WTC11 (cell line): ENCODE measurements at regions not wholly inside any gene's neighbourhood (a gene's known extent, or its start where the extent isn't known, plus 50 kb on each side); places are given as distances from the start of the nearest gene placed in this dataset.

Experiments
- ATAC-seq: fragments of 200-7000 bp; cut with Tn5 transposase; 2 replicates; pipeline ENCODE4 v1.10.0; 2021; ENCODE audit warnings: mild to moderate bottlenecking, moderate library complexity
- CTCF ChIA-PET: fragments of 300-600 bp; sonication (Branson Sonifier 250); formaldehyde crosslinking; loops from one replicate; lab custom pipeline; 2021; ENCODE audit warnings: antibody characterized with exemption; lab: Charles Lee
- POLR2A ChIA-PET: fragments of 350-600 bp; sonication (Branson Sonifier 250); formaldehyde crosslinking; loops from one replicate; lab custom pipeline; 2021; ENCODE audit warnings: antibody characterized with exemption; lab: Charles Lee
- DNase-seq: peaks from one replicate; pipeline ENCODE4 v3.0.0; 2021; ENCODE audit warnings: low spot score
- H3K27ac Mint-ChIP-seq: 2 replicates; pipeline ENCODE4 v1.8.0; 2021; ENCODE audit warnings: mixed read lengths
- H3K27me3 Mint-ChIP-seq: 2 replicates; pipeline ENCODE4 v1.8.0; 2021; ENCODE audit warnings: low read depth, mild to moderate bottlenecking, moderate library complexity, mixed read lengths
- H3K36me3 Mint-ChIP-seq: 2 replicates; pipeline ENCODE4 v1.8.0; 2021; ENCODE audit warnings: mixed read lengths
- H3K4me1 Mint-ChIP-seq: 2 replicates; pipeline ENCODE4 v1.8.0; 2022; ENCODE audit warnings: mixed read lengths
- H3K4me3 Mint-ChIP-seq: 2 replicates; pipeline ENCODE4 v1.8.0; 2021; ENCODE audit warnings: mild to moderate bottlenecking, moderate library complexity, mixed read lengths
- H3K9me3 Mint-ChIP-seq: 2 replicates; pipeline ENCODE4 v1.8.0; 2021; ENCODE audit warnings: mixed read lengths
- ATF1 ChIP-seq: sonication (generic); formaldehyde crosslinking; IDR thresholded peaks from 2 replicates; pipeline ENCODE4 v1.8.1; 2023; ENCODE audit warnings: mild to moderate bottlenecking, moderate library complexity, missing genetic modification reagents
- CDX4 ChIP-seq: fragments of 250-450 bp; sonication (Bioruptor Pico); IDR thresholded peaks from 2 replicates; pipeline ENCODE4 v1.9.0; 2021; ENCODE audit warnings: moderate library complexity, mild to moderate bottlenecking, inconsistent platforms, borderline replicate concordance
- CREB1 ChIP-seq: sonication (generic); formaldehyde crosslinking; IDR thresholded peaks from 2 replicates; pipeline ENCODE4 v1.8.0; 2023; ENCODE audit warnings: mild to moderate bottlenecking, missing genetic modification reagents
- ELF4 ChIP-seq: sonication (generic); formaldehyde crosslinking; IDR thresholded peaks from 2 replicates; pipeline ENCODE4 v1.8.1; 2022; ENCODE audit warnings: low read depth, mild to moderate bottlenecking, moderate library complexity, missing genetic modification reagents
- FOXJ3 ChIP-seq: sonication (generic); formaldehyde crosslinking; IDR thresholded peaks from 2 replicates; pipeline ENCODE4 v1.9.0; 2021; ENCODE audit warnings: missing genetic modification reagents, mild to moderate bottlenecking, borderline replicate concordance
- KAT7 ChIP-seq: sonication (generic); formaldehyde crosslinking; IDR thresholded peaks from 2 replicates; pipeline ENCODE4 v1.8.1; 2023; ENCODE audit warnings: missing genetic modification reagents, mild to moderate bottlenecking, borderline replicate concordance
- MXD4 ChIP-seq: fragments of 250-450 bp; sonication (Bioruptor Pico); IDR thresholded peaks from 2 replicates; pipeline ENCODE4 v1.8.0; 2021; ENCODE audit warnings: mild to moderate bottlenecking, moderate library complexity, borderline replicate concordance
- STAT6 ChIP-seq: sonication (generic); formaldehyde crosslinking; conservative IDR thresholded peaks from 2 replicates; pipeline ENCODE4 v1.8.1; 2023; ENCODE audit warnings: mild to moderate bottlenecking, low read depth, missing genetic modification reagents, moderate library complexity
- ZNF281 ChIP-seq: sonication (generic); formaldehyde crosslinking; IDR thresholded peaks from 2 replicates; pipeline ENCODE4 v1.8.0; 2023; ENCODE audit warnings: mild to moderate bottlenecking, missing genetic modification reagents
- ZNF512 ChIP-seq: sonication (generic); formaldehyde crosslinking; IDR thresholded peaks from 2 replicates; pipeline ENCODE4 v1.8.1; 2022; ENCODE audit warnings: missing genetic modification reagents, borderline replicate concordance
- ZNF671 ChIP-seq: fragments of 250-450 bp; sonication (Bioruptor Pico); IDR thresholded peaks from 2 replicates; pipeline ENCODE4 v1.8.0; 2021; ENCODE audit warnings: mild to moderate bottlenecking
- TF ChIP-seq, protein P1 (sequence below): sonication (generic); formaldehyde crosslinking; IDR thresholded peaks from 2 replicates; pipeline ENCODE4 v1.8.1; 2023; ENCODE audit warnings: mild to moderate bottlenecking, missing genetic modification reagents
- TF ChIP-seq, protein P2 (sequence below): sonication (generic); formaldehyde crosslinking; IDR thresholded peaks from 2 replicates; pipeline ENCODE4 v1.8.0; 2022; ENCODE audit warnings: mild to moderate bottlenecking, missing genetic modification reagents
- TF ChIP-seq, protein P3 (sequence below): sonication (generic); formaldehyde crosslinking; IDR thresholded peaks from 2 replicates; pipeline ENCODE4 v1.8.1; 2023; ENCODE audit warnings: mild to moderate bottlenecking, moderate library complexity, missing genetic modification reagents
- TF ChIP-seq, protein P4 (sequence below): sonication (generic); formaldehyde crosslinking; conservative IDR thresholded peaks from 2 replicates; pipeline ENCODE4 v1.8.1; 2022; ENCODE audit warnings: mild to moderate bottlenecking, missing genetic modification reagents

- TF ChIP-seq CDX4 (CRISPR knock-in tag): no peak
- TF ChIP-seq, protein P1, sequence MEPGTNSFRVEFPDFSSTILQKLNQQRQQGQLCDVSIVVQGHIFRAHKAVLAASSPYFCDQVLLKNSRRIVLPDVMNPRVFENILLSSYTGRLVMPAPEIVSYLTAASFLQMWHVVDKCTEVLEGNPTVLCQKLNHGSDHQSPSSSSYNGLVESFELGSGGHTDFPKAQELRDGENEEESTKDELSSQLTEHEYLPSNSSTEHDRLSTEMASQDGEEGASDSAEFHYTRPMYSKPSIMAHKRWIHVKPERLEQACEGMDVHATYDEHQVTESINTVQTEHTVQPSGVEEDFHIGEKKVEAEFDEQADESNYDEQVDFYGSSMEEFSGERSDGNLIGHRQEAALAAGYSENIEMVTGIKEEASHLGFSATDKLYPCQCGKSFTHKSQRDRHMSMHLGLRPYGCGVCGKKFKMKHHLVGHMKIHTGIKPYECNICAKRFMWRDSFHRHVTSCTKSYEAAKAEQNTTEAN: no peak
These were observed 119.6 kb upstream of the RUNX1 start (continued) for GRCh38 chr21:35168735-35169134.

DNA sequence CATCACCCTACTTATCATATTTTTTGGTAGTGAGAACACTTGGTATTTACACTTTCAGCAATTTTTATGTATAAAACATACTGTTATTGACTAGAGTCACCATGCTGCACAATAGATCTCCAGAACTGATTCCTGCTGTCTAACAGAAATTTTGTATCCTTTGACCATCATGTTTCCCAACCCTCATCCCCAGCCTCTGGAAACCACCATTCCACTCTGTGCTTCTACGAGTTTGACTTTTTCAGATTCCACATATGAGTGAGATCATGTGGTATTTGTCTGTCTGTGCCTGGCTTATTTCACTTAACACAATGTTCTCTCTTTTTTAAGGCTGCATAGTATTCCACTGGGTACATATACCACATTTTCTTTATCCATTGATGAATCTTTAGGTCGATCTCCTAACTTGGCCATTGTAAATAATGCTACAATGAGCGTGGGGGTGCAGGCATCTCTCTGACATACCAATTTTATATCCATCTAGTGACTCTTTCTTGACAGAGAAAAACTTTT, 115.9 kb upstream of the RUNX1 start:
- ChIA-PET POLR2A (no interaction called here), CTCF (no interaction called here)
- peaks cover 25% of the 10 kb centered on the region for H3K9me3 Mint-ChIP-seq
- H3K4me1 Mint-ChIP-seq: peaks cover 31% of the 10 kb centered on the region
- H3K4me3 Mint-ChIP-seq: no peak overlapping the region
- peaks cover 2% of the 10 kb centered on the region; the same call in 1 of the 2 replicates for H3K27me3 Mint-ChIP-seq
- peaks cover 6% of the 10 kb centered on the region for H3K36me3 Mint-ChIP-seq
- H3K27ac Mint-ChIP-seq: no peak overlapping the region
- ATAC-seq: no peak
- no peak for DNase-seq
- no peak for TF ChIP-seq ZNF281 (CRISPR knock-in tag)
- TF ChIP-seq ATF1 (CRISPR knock-in tag): no peak
- TF ChIP-seq, protein P1: no peak
- no peak for TF ChIP-seq CREB1
- TF ChIP-seq MXD4 (CRISPR knock-in tag): no peak

GRCh38 chr21:35164380-35164779, 115.3 kb upstream of the RUNX1 start:
- POLR2A ChIA-PET: no interaction called here
- CTCF ChIA-PET: no interaction called here
- ATAC-seq: no peak
- H3K27ac Mint-ChIP-seq: no peak overlapping the region
- H3K9me3 Mint-ChIP-seq: peaks cover 32% of the 10 kb centered on the region
- DNase-seq: no peak
- no peak for TF ChIP-seq ZNF671 (CRISPR knock-in tag)
- TF ChIP-seq, protein P2, sequence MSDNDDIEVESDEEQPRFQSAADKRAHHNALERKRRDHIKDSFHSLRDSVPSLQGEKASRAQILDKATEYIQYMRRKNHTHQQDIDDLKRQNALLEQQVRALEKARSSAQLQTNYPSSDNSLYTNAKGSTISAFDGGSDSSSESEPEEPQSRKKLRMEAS (CRISPR knock-in tag): no peak
- no peak overlapping the region for H3K4me3 Mint-ChIP-seq
- peaks cover 9% of the 10 kb centered on the region for H3K36me3 Mint-ChIP-seq
- H3K27me3 Mint-ChIP-seq: peaks cover 2% of the 10 kb centered on the region; the same call in 1 of the 2 replicates
- peaks cover 31% of the 10 kb centered on the region for H3K4me1 Mint-ChIP-seq

DNA sequence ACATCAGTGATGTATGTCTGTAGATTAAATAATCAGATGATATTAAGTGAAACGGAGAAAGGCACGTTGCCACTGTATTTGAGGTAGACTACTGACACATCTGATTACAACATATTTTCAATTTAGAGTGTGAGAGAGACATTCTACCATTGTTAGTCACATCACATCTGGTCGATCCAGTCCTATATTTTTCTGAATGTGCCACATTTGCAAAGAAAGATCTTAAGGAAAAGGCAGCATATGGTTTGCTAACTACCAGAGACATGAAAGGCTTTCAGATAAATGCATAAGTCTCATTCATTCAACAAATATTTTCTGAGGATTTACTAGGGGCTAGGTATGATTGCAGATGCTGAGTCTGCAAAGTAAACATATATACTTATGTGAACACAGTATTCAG, 114.3 kb upstream of the RUNX1 start:
- POLR2A ChIA-PET: no interaction called here
- DNase-seq: no peak
- no peak overlapping the region for H3K4me3 Mint-ChIP-seq
- ATAC-seq: no peak
- peaks cover 9% of the 10 kb centered on the region for H3K36me3 Mint-ChIP-seq
- CTCF ChIA-PET: no interaction called here
- H3K27ac Mint-ChIP-seq: no peak overlapping the region
- peaks cover 22% of the 10 kb centered on the region for H3K4me1 Mint-ChIP-seq
- peaks cover 38% of the 10 kb centered on the region for H3K9me3 Mint-ChIP-seq
- H3K27me3 Mint-ChIP-seq: peaks cover 2% of the 10 kb centered on the region; the same call in 1 of the 2 replicates
- TF ChIP-seq, protein P3, sequence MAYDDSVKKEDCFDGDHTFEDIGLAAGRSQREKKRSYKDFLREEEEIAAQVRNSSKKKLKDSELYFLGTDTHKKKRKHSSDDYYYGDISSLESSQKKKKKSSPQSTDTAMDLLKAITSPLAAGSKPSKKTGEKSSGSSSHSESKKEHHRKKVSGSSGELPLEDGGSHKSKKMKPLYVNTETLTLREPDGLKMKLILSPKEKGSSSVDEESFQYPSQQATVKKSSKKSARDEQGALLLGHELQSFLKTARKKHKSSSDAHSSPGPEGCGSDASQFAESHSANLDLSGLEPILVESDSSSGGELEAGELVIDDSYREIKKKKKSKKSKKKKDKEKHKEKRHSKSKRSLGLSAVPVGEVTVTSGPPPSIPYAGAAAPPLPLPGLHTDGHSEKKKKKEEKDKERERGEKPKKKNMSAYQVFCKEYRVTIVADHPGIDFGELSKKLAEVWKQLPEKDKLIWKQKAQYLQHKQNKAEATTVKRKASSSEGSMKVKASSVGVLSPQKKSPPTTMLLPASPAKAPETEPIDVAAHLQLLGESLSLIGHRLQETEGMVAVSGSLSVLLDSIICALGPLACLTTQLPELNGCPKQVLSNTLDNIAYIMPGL (CRISPR knock-in tag): no peak
- no peak for TF ChIP-seq CDX4 (CRISPR knock-in tag)
- no peak for TF ChIP-seq ELF4
- no peak for TF ChIP-seq FOXJ3 (CRISPR knock-in tag)
- TF ChIP-seq, protein P4, sequence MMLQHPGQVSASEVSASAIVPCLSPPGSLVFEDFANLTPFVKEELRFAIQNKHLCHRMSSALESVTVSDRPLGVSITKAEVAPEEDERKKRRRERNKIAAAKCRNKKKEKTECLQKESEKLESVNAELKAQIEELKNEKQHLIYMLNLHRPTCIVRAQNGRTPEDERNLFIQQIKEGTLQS (CRISPR knock-in tag): no peak
- no peak for TF ChIP-seq ZNF512 (CRISPR knock-in tag)
- no peak for TF ChIP-seq KAT7 (CRISPR knock-in tag)
- TF ChIP-seq STAT6: no peak
